ENCODE measurements at regions not wholly inside any gene's neighbourhood (a gene's known extent, or its start where the extent isn't known, plus 50 kb on each side); places are given as distances from the start of the nearest gene placed in this dataset.

- TF ChIP-seq CTCF (IDR thresholded peaks at IDR 0.05; ENCODE audit: control insufficient read depth, insufficient read depth, low read depth, low read length, missing control alignments), result no peak
- DNase-seq (ENCODE audit: low read depth), result no peak
Observed at GRCh38 chr3:168383573-168383972, 287.8 kb upstream of the GOLIM4 start.

GRCh38 chr3:168371846-168372245 lies 276.1 kb upstream of the GOLIM4 start:
- TF ChIP-seq CTCF (IDR thresholded peaks at IDR 0.05; ENCODE audit: control insufficient read depth, insufficient read depth, low read depth, low read length, missing control alignments), result no peak
- DNase-seq (ENCODE audit: low read depth), result no peak
- H3K4me3 ChIP-seq (ENCODE audit: control insufficient read depth, low read depth, low read length), result no peak overlapping the region

More at GRCh38 chr3:168383573-168383972, 287.8 kb upstream of the GOLIM4 start:
- H3K4me3 ChIP-seq (ENCODE audit: control insufficient read depth, low read depth, low read length), result no peak overlapping the region

- no peak overlapping the region for H3K4me3 ChIP-seq (ENCODE audit: control insufficient read depth, low read depth, low read length)
- no peak for TF ChIP-seq CTCF (IDR thresholded peaks at IDR 0.05; ENCODE audit: control insufficient read depth, insufficient read depth, low read depth, low read length, missing control alignments)
- DNase-seq (ENCODE audit: low read depth), result no peak
Observed at GRCh38 chr3:168364967-168365366, 269.2 kb upstream of the GOLIM4 start.

- TF ChIP-seq CTCF (IDR thresholded peaks at IDR 0.05; ENCODE audit: control insufficient read depth, insufficient read depth, low read depth, low read length, missing control alignments), result no peak
- H3K4me3 ChIP-seq (ENCODE audit: control insufficient read depth, low read depth, low read length), result no peak overlapping the region
- DNase-seq (ENCODE audit: low read depth), result no peak
Observed at GRCh38 chr3:168362661-168363247, 267.0 kb upstream of the GOLIM4 start.

- DNase-seq (ENCODE audit: low read depth), result no peak
- H3K4me3 ChIP-seq (ENCODE audit: control insufficient read depth, low read depth, low read length), result no peak overlapping the region
- TF ChIP-seq CTCF (IDR thresholded peaks at IDR 0.05; ENCODE audit: control insufficient read depth, insufficient read depth, low read depth, low read length, missing control alignments), result no peak
Observed at GRCh38 chr3:168362156-168362555, 266.4 kb upstream of the GOLIM4 start.

- no peak for DNase-seq (ENCODE audit: low read depth)
- TF ChIP-seq CTCF (IDR thresholded peaks at IDR 0.05; ENCODE audit: control insufficient read depth, insufficient read depth, low read depth, low read length, missing control alignments), result no peak
- no peak overlapping the region for H3K4me3 ChIP-seq (ENCODE audit: control insufficient read depth, low read depth, low read length)
Observed at GRCh38 chr3:168360993-168361392, 265.3 kb upstream of the GOLIM4 start.
